NCI-H1436 treated with DMSO at 0.1 percent for 48 hours (cell line): ENCODE measurements at regions not wholly inside any gene's neighbourhood (a gene's known extent, or its start where the extent isn't known, plus 50 kb on each side); places are given as distances from the start of the nearest gene placed in this dataset.

Experiments
- DNase-seq: peaks from one replicate; lab custom pipeline; 2025; lab: John Stamatoyannopoulos, UW

DNA sequence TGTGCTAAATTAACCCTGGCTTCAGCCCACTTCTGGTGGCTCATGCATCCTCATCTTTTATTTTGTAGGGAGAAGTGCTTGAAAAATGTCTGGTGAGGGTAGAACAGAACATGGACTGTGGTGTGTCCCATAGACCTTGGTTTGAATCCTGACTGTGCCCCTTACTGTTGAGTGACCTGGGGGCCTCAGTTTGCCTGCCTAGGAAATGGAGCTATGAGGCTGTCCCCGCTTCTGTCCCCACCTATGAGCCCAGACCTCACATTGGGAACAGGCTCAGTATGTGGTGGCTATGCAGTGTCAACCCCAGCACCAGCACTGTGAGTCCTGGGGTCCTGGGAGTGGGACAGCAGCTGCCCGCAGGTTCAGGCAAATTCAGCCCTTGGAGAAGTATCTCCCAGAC lies 186.3 kb upstream of the GSE1 start:
- DNase-seq = no peak

- peak; percentile 30 for DNase-seq
Observed at GRCh38 chr16:85428168-85428898, 184.8 kb upstream of the GSE1 start.

DNA sequence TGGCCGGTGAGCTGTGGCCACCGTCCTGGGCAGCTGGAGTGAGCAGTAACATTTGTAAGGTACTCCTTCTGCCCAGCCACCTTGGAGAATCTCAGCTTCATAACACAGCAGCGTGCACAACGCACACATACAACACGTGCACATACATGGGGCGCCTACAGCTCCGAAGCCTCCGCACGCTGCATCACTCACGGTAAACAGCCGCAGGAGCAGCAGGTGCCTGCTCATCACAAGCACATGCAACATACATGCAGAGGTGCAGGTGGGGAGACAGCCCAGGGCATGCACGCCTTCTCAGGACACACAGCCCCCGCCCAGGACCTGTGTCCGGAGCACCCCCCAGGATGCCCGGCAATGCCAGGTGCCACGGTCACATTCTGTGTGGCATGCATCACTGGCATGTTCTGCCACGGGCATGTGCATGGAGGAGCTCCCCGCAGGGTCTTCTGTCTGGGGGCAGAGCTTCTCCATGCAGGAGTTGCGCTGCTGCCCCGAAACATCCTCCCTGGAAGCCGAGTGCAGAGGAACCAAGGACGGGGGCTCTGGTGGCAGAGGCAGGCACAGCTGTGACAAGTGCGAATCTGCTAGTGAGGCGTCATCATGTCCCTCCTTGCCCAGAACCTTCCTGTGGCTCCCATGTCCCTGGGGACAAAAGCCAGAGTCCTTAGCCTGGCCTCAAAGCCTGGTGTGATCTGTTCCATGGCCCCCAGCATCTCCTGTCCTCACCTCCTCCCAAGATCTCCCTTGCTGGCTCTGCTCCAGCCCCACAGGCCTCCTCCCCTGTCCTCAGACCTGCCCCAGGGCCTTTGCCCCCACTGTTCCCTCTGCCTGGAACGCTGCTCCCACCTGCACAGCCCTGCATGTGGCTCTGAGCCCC lies 184.0 kb upstream of the GSE1 start:
- DNase-seq = no peak

GRCh38 chr16:85429776-85430522 lies 183.2 kb upstream of the GSE1 start:
- DNase-seq = no peak

DNA sequence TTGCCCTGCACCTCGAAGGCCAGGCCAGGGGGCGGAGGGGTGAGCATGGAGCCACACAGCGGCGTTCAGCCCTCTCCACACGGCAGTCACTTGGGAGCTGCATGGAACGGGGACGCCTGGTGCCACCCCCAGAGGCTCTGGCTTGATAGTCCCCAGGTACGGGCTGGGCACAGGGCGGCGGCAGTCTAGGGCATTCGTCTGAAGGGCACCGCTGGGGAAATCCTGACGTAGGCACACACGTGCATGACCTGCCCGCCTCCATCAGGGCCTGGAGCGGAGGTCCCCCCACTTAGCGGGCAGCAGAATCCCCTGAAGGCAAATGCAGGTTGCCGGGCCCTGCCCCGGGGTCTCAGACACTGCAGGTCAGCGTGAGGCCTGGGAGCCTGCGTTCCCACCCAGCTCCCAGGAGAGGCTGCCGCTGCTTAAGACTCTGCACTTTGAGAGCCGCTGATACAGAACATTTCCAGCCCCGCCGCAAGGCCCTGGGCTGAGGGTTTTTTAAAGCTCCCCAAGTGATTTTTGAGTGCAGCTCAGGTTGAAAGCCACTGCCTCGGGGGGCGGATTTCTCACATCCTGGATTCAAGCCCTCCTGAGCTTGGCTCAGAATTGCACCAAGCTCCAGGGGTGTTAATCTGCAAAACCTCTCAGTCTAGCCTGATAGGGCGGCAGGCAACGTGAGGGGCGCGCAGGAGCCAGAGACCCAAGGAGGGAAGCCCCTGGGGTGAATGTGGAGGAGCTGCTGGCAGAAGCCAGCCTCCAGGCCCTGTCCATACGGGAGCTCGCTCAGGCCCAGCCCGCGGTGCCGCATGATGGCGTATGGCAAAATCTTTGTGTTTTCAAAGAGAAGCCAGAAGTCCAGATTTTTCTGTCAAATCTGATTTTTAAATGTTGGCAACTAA lies 182.3 kb upstream of the GSE1 start:
- no peak for DNase-seq

GRCh38 chr16:85431431-85432124 lies 181.5 kb upstream of the GSE1 start:
- DNase-seq = no peak

GRCh38 chr16:85432606-85433005 lies 180.5 kb upstream of the GSE1 start:
- DNase-seq = no peak

- no peak for DNase-seq
Observed at GRCh38 chr16:85433477-85433876, 179.6 kb upstream of the GSE1 start.

DNA sequence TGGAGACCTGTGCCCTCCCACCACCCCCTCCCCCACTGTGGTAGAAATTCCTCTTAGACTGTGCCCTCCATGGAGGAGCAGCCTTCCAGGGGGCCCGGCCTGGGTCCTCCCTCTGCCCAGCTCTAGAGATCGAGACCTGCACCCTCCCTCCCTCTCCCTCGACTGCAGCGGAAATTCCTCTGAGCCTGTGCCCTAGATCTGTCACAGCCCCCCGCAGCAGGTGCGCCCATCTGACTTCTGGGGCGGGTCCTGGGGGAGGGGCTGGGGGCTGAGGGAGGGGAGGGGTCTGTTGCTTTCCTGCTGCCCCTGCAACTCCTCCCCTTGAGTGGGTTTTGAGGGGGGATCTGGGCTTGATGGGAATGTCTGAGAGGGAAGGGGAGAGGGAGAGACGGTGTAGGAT lies 177.8 kb upstream of the GSE1 start:
- no peak for DNase-seq

DNA sequence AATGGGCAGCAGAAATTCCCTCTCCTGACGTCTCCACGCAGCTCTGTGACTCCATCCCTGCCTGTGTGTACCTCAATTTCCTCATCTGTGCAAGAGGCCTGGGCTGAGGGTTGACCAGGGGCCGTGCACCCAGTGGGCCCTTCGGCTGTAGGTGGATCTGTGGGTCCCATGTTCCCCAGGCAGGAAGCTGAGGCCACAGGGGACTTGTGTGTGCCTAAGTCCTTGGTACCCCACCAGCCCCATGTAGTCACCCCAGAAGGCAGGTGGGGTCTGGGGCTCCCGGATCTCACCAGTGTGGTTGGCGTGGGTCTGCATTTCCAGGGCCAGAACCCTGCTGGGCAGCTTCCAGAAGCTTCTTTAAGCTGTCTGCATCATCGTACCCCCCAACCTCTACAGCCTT lies 177.4 kb upstream of the GSE1 start:
- no peak for DNase-seq

DNA sequence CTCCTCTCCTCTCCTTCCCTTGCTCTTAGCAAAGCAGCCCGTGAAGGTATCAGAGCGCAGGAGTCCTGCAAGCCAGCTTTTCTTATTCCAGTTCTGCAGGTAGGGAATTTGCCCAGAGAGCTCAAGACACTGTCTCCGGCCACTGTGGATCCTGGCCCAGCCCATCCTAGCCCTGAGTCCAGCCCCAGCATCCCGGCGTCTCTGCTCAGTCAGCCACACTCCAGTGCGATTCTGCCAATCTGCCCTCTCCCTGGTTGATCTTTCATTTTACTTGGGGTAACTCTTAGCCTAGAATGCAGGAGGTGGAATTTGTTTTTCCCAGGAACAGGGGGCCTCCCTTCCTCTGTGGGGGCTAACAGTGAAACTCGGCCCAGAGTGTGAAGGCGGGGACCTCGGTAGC lies 176.9 kb upstream of the GSE1 start:
- no peak for DNase-seq

DNA sequence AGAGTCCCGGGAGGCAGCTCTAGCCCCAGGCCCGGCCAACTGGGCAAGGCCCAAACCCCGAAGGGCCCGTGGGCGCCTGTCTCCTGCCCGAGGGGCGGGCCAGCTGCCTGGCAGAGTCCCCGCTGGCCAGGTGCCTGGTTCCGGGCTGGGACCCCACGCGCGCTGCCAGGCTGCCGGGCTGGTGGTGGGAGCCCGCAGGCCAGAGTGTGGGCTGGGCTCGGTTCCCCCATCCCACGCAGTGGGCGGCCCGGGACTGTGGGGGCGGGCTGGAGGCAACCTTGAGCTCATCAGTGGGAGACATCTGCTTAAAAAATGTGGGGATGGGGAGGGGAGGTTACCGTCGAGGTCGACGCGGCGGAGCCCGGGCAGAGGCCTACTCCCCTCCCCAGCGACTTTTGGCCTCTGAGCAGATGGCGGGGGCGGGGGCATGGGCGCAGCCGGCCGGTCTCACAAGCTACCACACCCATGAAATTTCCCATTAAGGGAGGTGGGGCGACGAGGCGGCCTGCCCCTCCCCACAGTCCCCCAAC lies 176.4 kb upstream of the GSE1 start:
- no peak for DNase-seq

- DNase-seq = peak; percentile 31
Observed at GRCh38 chr16:85437166-85438052, 175.7 kb upstream of the GSE1 start.

DNA sequence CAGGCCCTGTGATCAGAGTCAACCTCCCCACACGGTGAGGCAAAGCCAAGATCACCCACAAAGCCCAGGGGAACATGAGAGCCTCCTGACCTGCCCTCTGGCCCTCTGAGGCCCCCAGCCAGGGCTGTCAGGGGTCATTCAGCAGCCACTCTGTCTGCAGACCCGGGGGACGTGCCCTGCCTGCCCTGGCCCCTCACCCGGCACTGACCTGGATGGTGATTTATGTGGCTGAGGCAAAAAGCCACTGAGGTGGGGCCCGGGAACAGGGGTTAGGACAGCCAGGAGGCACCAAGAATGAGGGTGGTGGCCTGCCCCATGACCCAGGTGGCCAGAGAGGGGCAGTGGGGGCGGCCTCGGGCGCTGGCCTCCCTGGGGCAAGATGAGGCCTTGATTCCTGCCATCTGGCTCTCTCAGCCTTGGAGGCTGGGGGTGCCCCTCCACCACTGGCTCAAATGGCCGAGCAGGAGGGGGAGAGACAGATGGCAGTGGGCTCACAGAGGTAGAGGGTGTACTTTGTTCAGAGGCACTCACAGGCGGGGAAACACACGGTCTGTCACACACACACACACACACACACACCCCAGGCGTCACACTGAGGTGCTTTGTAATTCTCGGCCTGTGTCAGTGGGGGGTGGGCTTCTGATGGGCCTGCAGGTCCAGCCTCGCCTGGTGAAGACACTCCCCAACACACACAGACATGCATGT lies 174.0 kb upstream of the GSE1 start:
- DNase-seq = no peak

GRCh38 chr16:85440744-85441143 lies 172.4 kb upstream of the GSE1 start:
- no peak for DNase-seq

- DNase-seq = no peak
Observed at GRCh38 chr16:85441189-85441889, 171.8 kb upstream of the GSE1 start.

- no peak for DNase-seq
Observed at GRCh38 chr16:85441890-85442670, 171.0 kb upstream of the GSE1 start.

DNA sequence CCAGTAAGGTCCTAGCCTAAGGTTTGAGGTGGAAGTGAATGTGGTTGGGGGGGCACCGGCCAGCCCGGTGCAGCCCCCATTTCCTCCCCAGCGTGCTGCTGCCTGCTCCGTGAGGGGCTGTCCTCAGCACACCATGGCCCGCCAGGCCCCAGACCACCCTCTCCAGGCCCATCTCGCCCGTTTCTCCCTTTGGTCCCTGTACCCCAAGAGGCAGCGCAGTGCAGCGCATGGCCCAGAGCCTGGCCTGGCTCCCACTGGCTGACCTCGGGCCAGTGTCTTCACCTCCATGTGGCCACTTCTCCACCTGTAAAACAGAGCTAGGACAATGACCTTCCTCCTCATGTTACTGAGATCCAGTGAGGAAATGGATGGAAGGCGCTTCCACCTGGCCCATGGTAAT lies 170.0 kb upstream of the GSE1 start:
- no peak for DNase-seq
